H1 (cell line): ENCODE measurements at regions not wholly inside any gene's neighbourhood (a gene's known extent, or its start where the extent isn't known, plus 50 kb on each side); places are given as distances from the start of the nearest gene placed in this dataset.

Experiments
- CTCF ChIA-PET: fragments of 300-600 bp; sonication (Branson Sonifier 250); formaldehyde crosslinking; loops from one replicate; lab custom pipeline; 2021; ENCODE audit not compliant: partially characterized antibody; lab: Charles Lee
- POLR2A ChIA-PET: fragments of 300-600 bp; sonication (Branson Sonifier 250); formaldehyde crosslinking; loops from one replicate; lab custom pipeline; 2021; ENCODE audit warnings: inconsistent platforms; ENCODE audit not compliant: partially characterized antibody; lab: Charles Lee
- DNase-seq, 2 experiments: peaks; one replicate each; pipeline versions ENCODE4 v3.0.0 to v3.0.0-alpha.2; 2010 to 2022; ENCODE audit warnings: low spot score in 2 of 2, low read depth in 1 of 2, mixed read lengths in 1 of 2
- FAIRE-seq: peaks from 2 replicates; lab custom pipeline; 2011; peaks lifted over from hg19 to GRCh38; lab: Jason Lieb, UNC
- H2AFZ ChIP-seq: 2 replicates; pipeline ENCODE4 v1.8.1; 2012; ENCODE audit warnings: low read length, inconsistent platforms
- H2AK5ac ChIP-seq: 2 replicates; pipeline ENCODE4 v1.6.1; 2013; ENCODE audit warnings: low read depth, low read length
- H2BK120ac ChIP-seq: replicated peaks from 2 replicates; pipeline ENCODE3; 2013; ENCODE audit warnings: low read depth, low read length, inconsistent platforms
- H2BK12ac ChIP-seq: 2 replicates; pipeline ENCODE4 v1.6.1; 2013; ENCODE audit warnings: low read depth, low read length
- H2BK15ac ChIP-seq: 2 replicates; pipeline ENCODE4 v1.6.1; 2013; ENCODE audit warnings: low read length
- H2BK20ac ChIP-seq: 2 replicates; pipeline ENCODE4 v1.6.1; 2013; ENCODE audit warnings: low read length
- H2BK5ac ChIP-seq: 2 replicates; pipeline ENCODE4 v1.6.1; 2013; ENCODE audit warnings: low read depth, low read length
- H3K14ac ChIP-seq: 2 replicates; pipeline ENCODE4 v1.6.1; 2013; ENCODE audit warnings: inconsistent platforms; ENCODE audit not compliant: insufficient read length
- H3K18ac ChIP-seq: 2 replicates; pipeline ENCODE4 v1.6.1; 2013; ENCODE audit warnings: low read length; ENCODE audit errors: extremely low read depth
- H3K23ac ChIP-seq: 2 replicates; pipeline ENCODE4 v1.6.1; 2013; ENCODE audit warnings: inconsistent platforms; ENCODE audit not compliant: insufficient read length
- H3K23me2 ChIP-seq: 2 replicates; pipeline ENCODE4 v1.6.1; 2013; ENCODE audit warnings: low read depth, low read length
- H3K27ac ChIP-seq: 2 replicates; pipeline ENCODE4 v1.6.1; 2011; ENCODE audit warnings: low read depth, low read length, inconsistent platforms
- H3K27me3 ChIP-seq, 4 experiments: replicated peaks in 1 of 4; 1 replicate in 1 of 4; 2 replicates in 3 of 4; pipeline versions ENCODE4 v1.6.1 to v1.8.1; 2011 to 2013; ENCODE audit warnings: low read length in 3 of 4, mild to moderate bottlenecking in 3 of 4, inconsistent platforms in 2 of 4, mixed read lengths in 2 of 4, moderate library complexity in 1 of 4; ENCODE audit not compliant: control insufficient read depth in 3 of 4, insufficient read depth in 3 of 4; ENCODE audit errors: extremely low read depth in 1 of 4
- H3K36me3 ChIP-seq, 4 experiments: 2 replicates each; pipeline versions ENCODE4 v1.6.1 to v1.8.1; 2011 to 2013; ENCODE audit warnings: mild to moderate bottlenecking in 4 of 4, low read length in 3 of 4, moderate library complexity in 2 of 4, control low read depth in 1 of 4, inconsistent platforms in 1 of 4; ENCODE audit not compliant: insufficient read depth in 4 of 4, control insufficient read depth in 2 of 4
- H3K4ac ChIP-seq: replicated peaks from 2 replicates; pipeline ENCODE3; 2013; ENCODE audit warnings: low read length, low read depth, mixed read lengths, inconsistent platforms; ENCODE audit not compliant: insufficient read length
- H3K4me1 ChIP-seq, 4 experiments: replicated peaks in 1 of 4; 1 replicate in 1 of 4; 2 replicates in 3 of 4; pipeline versions ENCODE4 v1.6.1 to v1.8.1; 2011 to 2013; ENCODE audit warnings: low read length in 3 of 4, inconsistent platforms in 2 of 4, mixed read lengths in 1 of 4; ENCODE audit not compliant: insufficient read depth in 4 of 4, control insufficient read depth in 3 of 4
- H3K4me2 ChIP-seq, 2 experiments: 2 replicates each; pipeline versions ENCODE4 v1.6.1 to v1.8.1; 2011 to 2013; ENCODE audit warnings: low read depth in 2 of 2, low read length in 2 of 2, control low read depth in 1 of 2, inconsistent platforms in 1 of 2, mild to moderate bottlenecking in 1 of 2; ENCODE audit not compliant: insufficient read depth in 1 of 2
- H3K4me3 ChIP-seq, 4 experiments: fragments of 200-600, 300-600 bp in 1 of 4; sonication (generic), shearing (Covaris generic), sonication (Bioruptor Twin) in 1 of 4; 2 replicates each; pipeline versions ENCODE4 v1.5.1 to v1.8.1; 2011 to 2016; ENCODE audit warnings: low read length in 4 of 4, low read depth in 3 of 4, control low read depth in 2 of 4, inconsistent platforms in 2 of 4, mild to moderate bottlenecking in 2 of 4, mixed read lengths in 1 of 4, moderate library complexity in 1 of 4; ENCODE audit not compliant: insufficient read depth in 2 of 4; ENCODE audit errors: extremely low read depth in 1 of 4
- H3K56ac ChIP-seq: replicated peaks from 2 replicates; pipeline ENCODE3; 2013; ENCODE audit warnings: low read depth, mild to moderate bottlenecking, mixed read lengths, low read length, inconsistent platforms; ENCODE audit not compliant: insufficient read length
- H3K79me1 ChIP-seq: 2 replicates; pipeline ENCODE4 v1.6.1; 2013; ENCODE audit warnings: low read depth, low read length, control low read depth
- H3K79me2 ChIP-seq, 2 experiments: 2 replicates each; pipeline versions ENCODE4 v1.6.1 to v1.8.1; 2012 to 2013; ENCODE audit warnings: low read length in 2 of 2, mild to moderate bottlenecking in 2 of 2, inconsistent platforms in 1 of 2; ENCODE audit not compliant: insufficient read depth in 2 of 2, control insufficient read depth in 1 of 2
- H3K9ac ChIP-seq, 4 experiments: replicated peaks in 1 of 4; 1 replicate in 1 of 4; 2 replicates in 3 of 4; pipeline versions ENCODE4 v1.6.1 to v1.8.1; 2011 to 2013; ENCODE audit warnings: low read depth in 3 of 4, low read length in 3 of 4, control low read depth in 2 of 4, mild to moderate bottlenecking in 2 of 4, moderate library complexity in 2 of 4, inconsistent platforms in 1 of 4; ENCODE audit errors: extremely low read depth in 1 of 4
- H3K9me3 ChIP-seq, 2 experiments: 2 replicates each; pipeline versions ENCODE4 v1.6.1 to v1.8.1; 2012 to 2013; ENCODE audit warnings: mild to moderate bottlenecking in 2 of 2, moderate library complexity in 2 of 2, control low read depth in 1 of 2, inconsistent platforms in 1 of 2, low read depth in 1 of 2, low read length in 1 of 2, mixed read lengths in 1 of 2; ENCODE audit not compliant: insufficient read depth in 2 of 2
- H4K20me1 ChIP-seq, 2 experiments: replicated peaks in 1 of 2; 2 replicates each; pipeline versions ENCODE3 to v1.8.1; 2011 to 2013; ENCODE audit warnings: inconsistent platforms in 2 of 2, low read length in 2 of 2, mild to moderate bottlenecking in 1 of 2; ENCODE audit not compliant: insufficient read depth in 2 of 2, control insufficient read depth in 1 of 2
- H4K5ac ChIP-seq: 2 replicates; pipeline ENCODE4 v1.6.1; 2013; ENCODE audit warnings: low read length, low read depth, mixed read lengths, inconsistent platforms; ENCODE audit not compliant: insufficient read length
- H4K8ac ChIP-seq: 2 replicates; pipeline ENCODE4 v1.8.0; 2013; ENCODE audit warnings: mild to moderate bottlenecking, moderate library complexity, low read length, inconsistent platforms; ENCODE audit not compliant: insufficient read depth; ENCODE audit errors: extremely low read depth
- H4K91ac ChIP-seq: replicated peaks from 2 replicates; pipeline ENCODE3; 2013; ENCODE audit warnings: low read length, mixed read lengths, inconsistent platforms; ENCODE audit not compliant: insufficient read length
- BCL11A ChIP-seq, 2 experiments: IDR thresholded peaks; one replicate each; pipeline ENCODE4 v1.6.1; 2011; ENCODE audit warnings: low read depth in 2 of 2, low read length in 2 of 2, mild to moderate bottlenecking in 2 of 2
- BRCA1 ChIP-seq: IDR thresholded peaks from 2 replicates; pipeline ENCODE4 v1.6.1; 2012; ENCODE audit warnings: low read depth, low read length, improper control_type of control experiment
- JUND ChIP-seq: IDR thresholded peaks from 2 replicates; pipeline ENCODE4 v1.6.1; 2011; ENCODE audit warnings: mild to moderate bottlenecking, improper control_type of control experiment, low read length
- KDM1A ChIP-seq: fragments of 200-600, 300-600 bp; sonication (generic); IDR thresholded peaks from 2 replicates; pipeline ENCODE4 v1.7.1; 2016; ENCODE audit warnings: mild to moderate bottlenecking, low read length, borderline replicate concordance
- SAP30 ChIP-seq: fragments of 300-600 bp; sonication (generic); IDR thresholded peaks from 2 replicates; pipeline ENCODE4 v1.7.1; 2012; ENCODE audit warnings: low read length, moderate library complexity, mild to moderate bottlenecking, inconsistent platforms; ENCODE audit not compliant: insufficient read depth, insufficient replicate concordance
- SP4 ChIP-seq: IDR thresholded peaks from 2 replicates; pipeline ENCODE4 v1.6.1; 2012; ENCODE audit warnings: low read length, inconsistent platforms
- SRF ChIP-seq: IDR thresholded peaks from 2 replicates; pipeline ENCODE4 v1.6.1; 2011; ENCODE audit warnings: mild to moderate bottlenecking, low read depth, low read length, moderate library complexity
- SUZ12 ChIP-seq: fragments of 200-600 bp; sonication (generic); IDR thresholded peaks from 2 replicates; pipeline ENCODE4 v1.6.1; 2012; ENCODE audit warnings: mild to moderate bottlenecking, inconsistent platforms, low read length, moderate library complexity, mixed read lengths
- TAF7 ChIP-seq: optimal IDR thresholded peaks from 2 replicates; pipeline ENCODE3; 2011; ENCODE audit warnings: low read depth, mild to moderate bottlenecking, inconsistent platforms, low read length, moderate library complexity, borderline replicate concordance
- YY1 ChIP-seq: IDR thresholded peaks from 2 replicates; pipeline ENCODE4 v1.6.1; 2011; ENCODE audit warnings: low read depth, mild to moderate bottlenecking, low read length
- WGBS, 2 experiments: shearing (Covaris generic) in 1 of 2; methylation state at CpG; one replicate each; pipeline versions ENCODE4 v1.1.6 to v1.1.7; 2013 to 2015; ENCODE audit warnings: low lambda C conversion rate in 2 of 2, mixed read lengths in 2 of 2, inconsistent platforms in 1 of 2, low coverage in 1 of 2, missing lambda C conversion rate in 1 of 2; ENCODE audit not compliant: insufficient replicate concordance in 2 of 2, insufficient coverage in 1 of 2, insufficient read length in 1 of 2; ENCODE audit errors: extremely low coverage in 1 of 2, missing lambda C conversion rate in 1 of 2; 5-methylcytosine and 5-hydroxymethylcytosine counted together

GRCh38 chr4:100819505-100819904, 301.7 kb upstream of the EMCN start:
- H3K27ac ChIP-seq = no peak overlapping the region
- no peak overlapping the region for H2BK12ac ChIP-seq
- H2BK15ac ChIP-seq = no peak overlapping the region
- no peak overlapping the region for H3K18ac ChIP-seq
- CTCF ChIA-PET = interaction anchor here (1.1 to 1.6 kb wide), 2 partner anchors 14 to 29 kb away, joined by 3 to 5 read pairs; no protein-coding TSS in a partner anchor
- no peak overlapping the region for H3K23ac ChIP-seq
- no peaks in the 10 kb centered on the region for H3K9me3 ChIP-seq
- no peaks in the 10 kb centered on the region for H3K23me2 ChIP-seq
- DNase-seq = no peak
- no peak for FAIRE-seq
- no peaks in the 10 kb centered on the region for H3K79me1 ChIP-seq
- no peaks in the 10 kb centered on the region for H3K79me2 ChIP-seq
- H3K4me1 ChIP-seq = peaks cover 0 to 4% (median 0%) of the 10 kb centered on the region in 4 experiments; a peak in 2 of 7 replicates
- H3K4ac ChIP-seq = no peak overlapping the region
- no peak overlapping the region for H3K4me3 ChIP-seq
- no peak for TF ChIP-seq TAF7
- no peak for TF ChIP-seq BCL11A (IDR thresholded peaks at IDR 0.05; ENCODE audit: low read depth in 2 of 2, low read length in 2 of 2)
- TF ChIP-seq JUND = no peak
- no peak for TF ChIP-seq SAP30
- no peak for TF ChIP-seq KDM1A
- TF ChIP-seq SUZ12 = no peak
- no peak for TF ChIP-seq SRF
- TF ChIP-seq YY1 = no peak
- no peak for TF ChIP-seq SP4
- no peak for TF ChIP-seq BRCA1
- no peaks in the 10 kb centered on the region for H4K20me1 ChIP-seq
- H4K8ac ChIP-seq = no peak overlapping the region
- no peak overlapping the region for H2BK20ac ChIP-seq
- no peaks in the 10 kb centered on the region for H3K27me3 ChIP-seq
- no peak overlapping the region for H4K5ac ChIP-seq
- H3K4me2 ChIP-seq = no peak overlapping the region
- H2AFZ ChIP-seq = no peak overlapping the region
- H3K36me3 ChIP-seq = no peaks in the 10 kb centered on the region
- WGBS, 2 experiments = 97% methylated on average over 5 of the region's 5 CpGs; no CpG with 5 or more reads in 1 of the 2 experiments
- H3K14ac ChIP-seq = no peak overlapping the region
- H2BK120ac ChIP-seq = no peak overlapping the region
- POLR2A ChIA-PET = no interaction called here
- no peak overlapping the region for H4K91ac ChIP-seq
- no peak overlapping the region for H3K56ac ChIP-seq
- no peak overlapping the region for H2AK5ac ChIP-seq
- no peak overlapping the region for H3K9ac ChIP-seq
- H2BK5ac ChIP-seq = no peak overlapping the region
